Erythroblast (primary cell): ENCODE measurements at regions not wholly inside any gene's neighbourhood (a gene's known extent, or its start where the extent isn't known, plus 50 kb on each side); places are given as distances from the start of the nearest gene placed in this dataset.

Experiments
- GATA1 ChIP-seq: IDR thresholded peaks from 2 replicates; pipeline ENCODE4 v1.6.1; 2011; ENCODE audit warnings: low read depth, mild to moderate bottlenecking, control low read depth, low read length, moderate library complexity
- POLR2A ChIP-seq: IDR thresholded peaks from 2 replicates; pipeline ENCODE4 v1.6.1; 2011; ENCODE audit warnings: mild to moderate bottlenecking, low read length

DNA sequence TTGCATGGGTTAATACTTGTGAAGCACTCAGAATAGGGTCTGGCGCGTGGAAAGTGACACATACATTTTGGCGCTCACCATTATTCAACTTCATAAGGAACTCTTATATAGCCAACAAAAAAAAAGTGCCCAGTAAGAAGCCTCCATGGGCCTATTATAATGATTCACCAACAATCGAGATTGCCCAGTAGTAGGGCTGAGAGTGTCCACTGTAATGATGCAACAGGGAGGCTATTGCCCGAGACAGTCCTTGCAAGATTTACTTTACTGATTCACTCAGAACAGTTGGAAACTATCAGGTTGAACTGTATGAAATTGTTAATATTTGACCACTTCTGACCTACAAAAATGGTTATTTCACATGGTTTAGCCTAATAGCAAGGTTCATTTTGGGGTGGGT, 86.0 kb downstream of the PJA1 start:
- no peak for TF ChIP-seq POLR2A
- no peak for TF ChIP-seq GATA1
